ENCODE measurements at regions not wholly inside any gene's neighbourhood (a gene's known extent, or its start where the extent isn't known, plus 50 kb on each side); places are given as distances from the start of the nearest gene placed in this dataset.

- no peak for DNase-seq (ENCODE audit: low spot score)
Observed at GRCh38 chr19:30309176-30309575, 63.0 kb upstream of the ZNF536 start.

GRCh38 chr19:30309905-30310601, 62.1 kb upstream of the ZNF536 start:
- DNase-seq (ENCODE audit: low spot score): no peak

GRCh38 chr19:30310602-30311263, 61.5 kb upstream of the ZNF536 start:
- no peak for DNase-seq (ENCODE audit: low spot score)

- no peak for DNase-seq (ENCODE audit: low spot score)
Observed at GRCh38 chr19:30311911-30312310, 60.3 kb upstream of the ZNF536 start.

- no peak for DNase-seq (ENCODE audit: low spot score)
Observed at GRCh38 chr19:30312582-30313352, 59.4 kb upstream of the ZNF536 start.

GRCh38 chr19:30313353-30313750, 58.8 kb upstream of the ZNF536 start:
- DNase-seq (ENCODE audit: low spot score): no peak

- DNase-seq (ENCODE audit: low spot score): no peak
Observed at GRCh38 chr19:30314056-30314804, 58.0 kb upstream of the ZNF536 start.

GRCh38 chr19:30314805-30315155, 57.4 kb upstream of the ZNF536 start:
- DNase-seq (ENCODE audit: low spot score): no peak

GRCh38 chr19:30315159-30315558, 57.0 kb upstream of the ZNF536 start:
- no peak for DNase-seq (ENCODE audit: low spot score)

- DNase-seq (ENCODE audit: low spot score): no peak
Observed at GRCh38 chr19:30316000-30316491, 56.1 kb upstream of the ZNF536 start.

- DNase-seq (ENCODE audit: low spot score): no peak
Observed at GRCh38 chr19:30316560-30317106, 55.6 kb upstream of the ZNF536 start.

GRCh38 chr19:30317403-30317802, 54.8 kb upstream of the ZNF536 start:
- no peak for DNase-seq (ENCODE audit: low spot score)

- no peak for DNase-seq (ENCODE audit: low spot score)
Observed at GRCh38 chr19:30318261-30318660, 53.9 kb upstream of the ZNF536 start.

- no peak for DNase-seq (ENCODE audit: low spot score)
Observed at GRCh38 chr19:30318936-30319335, 53.2 kb upstream of the ZNF536 start.

GRCh38 chr19:30319411-30319810, 52.8 kb upstream of the ZNF536 start:
- no peak for DNase-seq (ENCODE audit: low spot score)

- no peak for DNase-seq (ENCODE audit: low spot score)
Observed at GRCh38 chr19:30319876-30320275, 52.3 kb upstream of the ZNF536 start.

GRCh38 chr19:30320466-30320865, 51.7 kb upstream of the ZNF536 start:
- DNase-seq (ENCODE audit: low spot score): no peak

- no peak for DNase-seq (ENCODE audit: low spot score)
Observed at GRCh38 chr19:30320916-30321315, 51.3 kb upstream of the ZNF536 start.
